Spinal cord (tissue), 9 donors: ENCODE measurements at regions not wholly inside any gene's neighbourhood (a gene's known extent, or its start where the extent isn't known, plus 50 kb on each side); places are given as distances from the start of the nearest gene placed in this dataset.

ENCODE experiments used
- DNase-seq, 6 donors: peaks; one replicate each; pipeline versions ENCODE4 v3.0.0 to v3.0.0-alpha.2; 2013 to 2015; ENCODE audit warnings: low spot score in 6 of 6, low read depth in 4 of 6
- H3K27ac ChIP-seq: one replicate; pipeline ENCODE4 v1.5.1; 2013; ENCODE audit warnings: low read depth, low read length, control low read depth
- H3K27me3 ChIP-seq: one replicate; pipeline ENCODE4 v1.6.1; 2013; ENCODE audit warnings: low read length; ENCODE audit not compliant: control insufficient read depth, insufficient read depth
- H3K36me3 ChIP-seq: one replicate; pipeline ENCODE4 v1.6.1; 2013; ENCODE audit warnings: low read length; ENCODE audit not compliant: control insufficient read depth, insufficient read depth
- H3K4me1 ChIP-seq: one replicate; pipeline ENCODE4 v1.6.1; 2013; ENCODE audit warnings: low read length; ENCODE audit not compliant: control insufficient read depth, insufficient read depth
- H3K4me3 ChIP-seq: one replicate; pipeline ENCODE4 v1.5.1; 2013; ENCODE audit warnings: low read depth, low read length, control low read depth
- H3K9me3 ChIP-seq: one replicate; pipeline ENCODE4 v1.6.1; 2013; ENCODE audit warnings: low read length; ENCODE audit not compliant: control insufficient read depth, insufficient read depth
- WGBS: methylation state at CpG from one replicate; pipeline ENCODE4 v1.1.5; 2013; ENCODE audit warnings: missing lambda C conversion rate; ENCODE audit not compliant: insufficient coverage; 5-methylcytosine and 5-hydroxymethylcytosine counted together
- donor health status: healthy.

GRCh38 chr9:107173422-107174180 is 109.5 kb upstream of the RAD23B start:
- DNase-seq = no peak
- WGBS = 93% methylated on average over 3 of the region's 7 CpGs
- no peaks in the 10 kb centered on the region for H3K27me3 ChIP-seq
- no peak overlapping the region for H3K4me3 ChIP-seq
- H3K27ac ChIP-seq = no peak overlapping the region
- H3K4me1 ChIP-seq = peaks cover 25% of the 10 kb centered on the region
- no peaks in the 10 kb centered on the region for H3K36me3 ChIP-seq
- no peaks in the 10 kb centered on the region for H3K9me3 ChIP-seq

DNA sequence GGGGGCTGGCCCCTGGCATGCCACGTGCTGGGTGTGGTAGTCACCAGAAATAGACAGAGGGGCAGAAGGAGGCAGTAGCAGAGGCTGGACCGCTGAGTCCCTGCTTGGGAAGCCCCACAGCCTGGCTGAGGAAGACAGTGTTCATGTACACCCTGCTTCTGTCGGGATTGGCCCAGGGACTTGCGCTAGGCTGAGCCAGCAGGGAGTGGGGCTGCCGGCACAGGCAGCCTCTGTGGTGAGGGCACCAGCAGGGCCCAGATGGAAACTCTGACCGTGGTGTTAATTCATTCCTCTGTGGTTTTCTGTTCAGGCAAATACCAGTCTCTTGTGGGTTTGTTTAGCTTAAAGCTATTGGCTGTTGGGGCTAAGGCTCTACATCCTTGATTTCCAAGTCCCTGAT is 108.6 kb upstream of the RAD23B start:
- Histone ChIP-seq H3K4me3 (no peak overlapping the region), H3K4me1 (peaks cover 25% of the 10 kb centered on the region), H3K27ac (no peak overlapping the region), H3K9me3 (no peaks in the 10 kb centered on the region), H3K27me3 (no peaks in the 10 kb centered on the region), H3K36me3 (no peaks in the 10 kb centered on the region)
- 90% methylated on average over 5 of the region's 6 CpGs for WGBS
- no peak for DNase-seq

- Histone ChIP-seq H3K27me3 (no peaks in the 10 kb centered on the region), H3K9me3 (no peaks in the 10 kb centered on the region), H3K27ac (no peak overlapping the region), H3K4me1 (peaks cover 25% of the 10 kb centered on the region), H3K36me3 (no peaks in the 10 kb centered on the region), H3K4me3 (no peak overlapping the region)
- DNase-seq = no peak
- WGBS = 100% methylated on average over 3 of the region's 4 CpGs
These were observed 108.0 kb upstream of the RAD23B start for GRCh38 chr9:107175041-107175440.

- H3K4me1 ChIP-seq = peaks cover 25% of the 10 kb centered on the region
- no peaks in the 10 kb centered on the region for H3K36me3 ChIP-seq
- no peaks in the 10 kb centered on the region for H3K27me3 ChIP-seq
- no peak for DNase-seq
- no peak overlapping the region for H3K4me3 ChIP-seq
- peak overlapping the region; percentile 17 for H3K27ac ChIP-seq
- H3K9me3 ChIP-seq = no peaks in the 10 kb centered on the region
- 61% methylated on average over 6 of the region's 7 CpGs for WGBS
These were observed 107.2 kb upstream of the RAD23B start for GRCh38 chr9:107175816-107176435.

- 21% methylated on average over 6 of the region's 12 CpGs for WGBS
- DNase-seq = peak in 5 of 6 donors; percentile 24 to 89 (median 38)
- Histone ChIP-seq H3K9me3 (no peaks in the 10 kb centered on the region), H3K27ac (peak overlapping the region; percentile 17), H3K27me3 (no peaks in the 10 kb centered on the region), H3K4me1 (peaks cover 25% of the 10 kb centered on the region), H3K36me3 (no peaks in the 10 kb centered on the region), H3K4me3 (no peak overlapping the region)
These were observed 106.5 kb upstream of the RAD23B start for GRCh38 chr9:107176436-107177151.

DNA sequence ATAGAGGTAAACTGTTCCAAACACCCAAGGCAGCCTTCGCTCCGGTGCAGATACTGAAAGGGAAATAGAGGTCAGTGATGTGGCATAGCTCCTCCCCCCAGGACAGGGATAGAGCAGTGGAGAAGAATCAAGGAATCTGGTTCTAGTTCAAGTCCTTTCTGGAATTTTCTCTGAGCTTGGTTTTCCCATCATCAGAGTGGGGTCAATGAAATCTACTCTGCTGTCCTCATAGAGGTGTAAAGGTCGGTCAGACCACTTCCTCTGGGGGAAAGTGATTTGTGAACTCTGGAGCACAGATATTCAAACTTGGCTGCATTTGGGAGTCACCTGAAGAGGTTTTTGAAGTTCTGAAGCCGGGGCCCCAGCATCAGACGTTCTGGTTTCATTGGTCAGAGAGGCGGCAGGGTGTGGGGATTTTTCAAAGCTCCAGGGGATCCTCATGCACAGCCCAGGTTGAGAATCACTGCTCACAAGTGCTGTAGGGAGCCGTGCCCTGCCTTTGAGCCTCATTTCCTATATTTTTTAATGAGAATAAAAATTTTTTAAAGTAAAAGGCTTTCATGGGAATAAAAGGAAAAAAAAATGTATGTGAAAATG is 105.7 kb upstream of the RAD23B start:
- no peak for DNase-seq
- Histone ChIP-seq H3K9me3 (no peaks in the 10 kb centered on the region), H3K27me3 (no peaks in the 10 kb centered on the region), H3K36me3 (no peaks in the 10 kb centered on the region), H3K4me1 (peaks cover 25% of the 10 kb centered on the region), H3K27ac (peak overlapping the region; percentile 17), H3K4me3 (no peak overlapping the region)
- WGBS = 90% methylated on average over 3 of the region's 7 CpGs

- no peaks in the 10 kb centered on the region for H3K9me3 ChIP-seq
- no peaks in the 10 kb centered on the region for H3K27me3 ChIP-seq
- DNase-seq = peak in 1 of 6 donors; percentile 17
- no peak overlapping the region for H3K27ac ChIP-seq
- peaks cover 25% of the 10 kb centered on the region for H3K4me1 ChIP-seq
- no peaks in the 10 kb centered on the region for H3K36me3 ChIP-seq
- 95% methylated on average over 4 of the region's 5 CpGs for WGBS
- no peak overlapping the region for H3K4me3 ChIP-seq
These were observed 105.2 kb upstream of the RAD23B start for GRCh38 chr9:107177857-107178256.

DNA sequence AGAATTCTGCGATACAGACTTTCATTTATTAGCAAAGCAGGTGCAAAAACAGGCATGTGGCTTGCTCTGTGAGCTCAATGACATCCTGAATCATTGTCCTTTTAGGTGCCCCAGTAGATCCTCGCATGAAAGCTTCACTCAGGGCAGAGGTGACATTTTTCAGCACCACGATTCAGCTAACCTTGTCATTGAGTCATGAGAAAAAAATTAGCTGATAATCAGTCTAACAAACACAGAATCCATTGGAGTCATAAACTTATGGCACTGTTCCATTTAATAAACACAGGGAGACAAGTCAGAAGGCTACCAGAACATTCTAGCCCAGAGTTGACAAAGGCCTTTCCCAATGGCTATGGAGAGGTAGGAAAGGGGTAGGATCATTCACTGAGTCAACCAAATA is 104.8 kb upstream of the RAD23B start:
- no peaks in the 10 kb centered on the region for H3K27me3 ChIP-seq
- peaks cover 25% of the 10 kb centered on the region for H3K4me1 ChIP-seq
- 88% methylated on average over 3 of the region's 3 CpGs for WGBS
- H3K36me3 ChIP-seq = no peaks in the 10 kb centered on the region
- no peak overlapping the region for H3K27ac ChIP-seq
- no peak for DNase-seq
- no peaks in the 10 kb centered on the region for H3K9me3 ChIP-seq
- H3K4me3 ChIP-seq = no peak overlapping the region

- H3K9me3 ChIP-seq = peaks cover 2% of the 10 kb centered on the region
- 85% methylated on average over 1 of the region's 1 CpG for WGBS
- H3K27ac ChIP-seq = no peak overlapping the region
- no peaks in the 10 kb centered on the region for H3K27me3 ChIP-seq
- no peak for DNase-seq
- H3K4me1 ChIP-seq = peaks cover 22% of the 10 kb centered on the region
- no peak overlapping the region for H3K4me3 ChIP-seq
- H3K36me3 ChIP-seq = no peaks in the 10 kb centered on the region
These were observed 102.9 kb upstream of the RAD23B start for GRCh38 chr9:107180206-107180605.
